GM19463 (cell line): ENCODE measurements at regions not wholly inside any gene's neighbourhood (a gene's known extent, or its start where the extent isn't known, plus 50 kb on each side); places are given as distances from the start of the nearest gene placed in this dataset.

Experiments used
- ATAC-seq: cut with Tn5 transposase; IDR thresholded peaks from one replicate; pipeline ENCODE4 v1.9.1; 2021; ENCODE audit warnings: mild to moderate bottlenecking, moderate library complexity; ENCODE audit not compliant: unreplicated experiment

GRCh38 chr20:36104244-36104643 is 50.3 kb upstream of the EPB41L1 start:
- no peak for ATAC-seq
